ENCODE measurements at regions not wholly inside any gene's neighbourhood (a gene's known extent, or its start where the extent isn't known, plus 50 kb on each side); places are given as distances from the start of the nearest gene placed in this dataset.

DNA sequence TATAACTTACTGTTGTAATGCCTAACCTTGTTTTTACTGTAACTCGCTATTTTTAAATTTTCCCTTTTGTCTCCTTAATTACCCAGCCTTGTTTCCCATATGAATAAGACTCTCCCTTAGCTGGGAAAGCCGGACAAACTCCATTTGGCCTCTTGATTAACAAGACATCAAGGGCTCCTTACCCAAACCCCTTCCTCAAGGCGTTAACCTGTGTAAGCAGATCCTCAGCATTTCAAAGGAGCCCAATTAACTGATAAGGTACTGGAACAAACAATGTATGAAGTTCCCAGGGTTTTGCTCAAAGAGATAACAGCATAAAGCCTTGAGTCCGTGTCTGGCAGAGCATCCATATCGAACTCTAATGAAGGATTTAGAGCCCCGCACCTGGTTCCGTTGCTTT lies 66.0 kb upstream of the SIMC1 start:
- Histone ChIP-seq H3K27ac (ENCODE audit: extremely low read depth, low read depth, low read length) (no peak overlapping the region), H3K4me3 (no peak overlapping the region), H3K36me3 (ENCODE audit: control insufficient read depth, insufficient read depth, low read length) (peaks cover 52% of the 10 kb centered on the region; the same call in 1 of the 3 replicates), H3K4me2 (ENCODE audit: insufficient read depth, low read length) (no peak overlapping the region), H3K9me1 (ENCODE audit: control insufficient read depth, insufficient read depth, low read length) (peaks cover 5% of the 10 kb centered on the region), H3K9ac (ENCODE audit: insufficient read depth in 1 of 2, low read depth in 2 of 2, low read length in 2 of 2) (no peak overlapping the region), H3K27me3 (ENCODE audit: control insufficient read depth in 2 of 2, insufficient read depth in 2 of 2, low read length in 2 of 2) (no peaks in the 10 kb centered on the region), H2AFZ (ENCODE audit: low read depth, low read length) (no peak overlapping the region), H4K20me1 (replicated peaks; ENCODE audit: control insufficient read depth, insufficient read depth, low read length) (no peaks in the 10 kb centered on the region), H3K9me3 (replicated peaks; ENCODE audit: control insufficient read depth, insufficient read depth, low read depth, low read length) (no peaks in the 10 kb centered on the region), H3K79me2 (ENCODE audit: control insufficient read depth, insufficient read depth, low read length) (no peaks in the 10 kb centered on the region), H3K4me1 (replicated peaks in 1 of 2; ENCODE audit: control insufficient read depth in 2 of 2, insufficient read depth in 2 of 2, low read length in 2 of 2) (peaks cover 4 to 16% of the 10 kb centered on the region in 2 experiments; a peak in 4 of 5 replicates)
- ChIA-PET POLR2A (interaction anchor here (1.6 kb wide), 1 partner anchor 21 kb away, joined by 5 read pairs; no protein-coding TSS in a partner anchor), CTCF (ENCODE audit: low intra/inter-chr PET ratio) (no interaction called here)
- TF ChIP-seq SNIP1 (IDR thresholded peaks at IDR 0.05; ENCODE audit: low read depth) (no peak), NR2C2 (CRISPR knock-in tag; IDR thresholded peaks at IDR 0.05) (no peak), NR2C2 (tag; IDR thresholded peaks at IDR 0.05) (no peak), ZNF384 (IDR thresholded peaks at IDR 0.05; ENCODE audit: low read depth, low read length) (no peak), TCF3 (CRISPR knock-in tag; IDR thresholded peaks at IDR 0.05) (0 out of 2 replicates have a peak, but pooled peaks have one; percentile 39), HINFP (tag; conservative IDR thresholded peaks at IDR 0.05; ENCODE audit: low read depth) (no peak), TGIF2 (CRISPR knock-in tag; IDR thresholded peaks at IDR 0.05) (no peak), CBFA2T3 (IDR thresholded peaks at IDR 0.05) (0 out of 2 replicates have a peak, but pooled peaks have one; percentile 7), BRCA1 (IDR thresholded peaks at IDR 0.05) (no peak), BRCA1 (CRISPR knock-in tag; IDR thresholded peaks at IDR 0.05) (no peak), ZNF121 (CRISPR knock-in tag; conservative IDR thresholded peaks at IDR 0.05) (no peak)
- DNase-seq (ENCODE audit: extremely low read depth in 1 of 4, low spot score in 3 of 4) = no peak
- 41% methylated on average over 7 of the region's 7 CpGs for WGBS (ENCODE audit: insufficient coverage, low coverage, missing lambda C conversion rate)
- ATAC-seq = no peak
- no peak for FAIRE-seq
- intact Hi-C loops (cut with micrococcal nuclease) = no loop called here
- in situ Hi-C loops (cut with MboI) = no loop called here
- no TSS peak for BruUV-seq (replicated peaks)
